ENCODE measurements at regions not wholly inside any gene's neighbourhood (a gene's known extent, or its start where the extent isn't known, plus 50 kb on each side); places are given as distances from the start of the nearest gene placed in this dataset. TPM values are rescaled to one million over a fixed set of nuclear protein-coding genes. Genes with fewer than 3 reads are reported as not detected.

Small RNA genes lying in the stretch of these regions (small RNA-seq; reads per million reads assigned to genes)
- not detected for gene AL161616.1 (ENCODE audit: insufficient read depth, insufficient read length, low read depth, low replicate concordance)

All from endothelial cell of umbilical vein (primary cell).